ENCODE measurements at regions not wholly inside any gene's neighbourhood (a gene's known extent, or its start where the extent isn't known, plus 50 kb on each side); places are given as distances from the start of the nearest gene placed in this dataset.

DNA sequence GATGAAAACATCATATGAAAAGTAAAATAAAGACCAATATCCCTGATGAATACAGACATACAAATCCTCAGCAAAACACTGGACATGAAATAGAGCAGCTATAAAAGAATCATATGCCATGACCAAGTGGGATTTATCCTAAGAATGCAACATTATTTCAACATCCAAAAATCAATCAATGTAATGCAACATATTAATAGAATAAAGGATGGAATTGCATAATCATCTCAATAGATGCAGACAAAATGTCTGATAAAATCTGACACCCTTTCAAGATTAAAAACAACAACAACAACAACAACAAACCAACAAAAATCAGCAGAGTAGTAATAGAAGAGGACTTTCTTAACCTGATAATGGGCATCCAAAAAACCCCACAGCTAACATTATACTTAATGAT is 63.8 kb upstream of the IL1R1 start:
- Histone ChIP-seq H3K4me3 (no peak overlapping the region), H3K9me3 (no peaks in the 10 kb centered on the region), H3K27ac (no peak overlapping the region), H3K4me1 (peaks cover 9 to 44% of the 10 kb centered on the region in 2 donors), H3K27me3 (no peaks in the 10 kb centered on the region), H3K36me3 (no peaks in the 10 kb centered on the region)
- no peak for TF ChIP-seq CTCF (IDR thresholded peaks at IDR 0.05)
- intact Hi-C loops (cut with DNase I): no loop called here
- DNase-seq: no peak
- no peak for ATAC-seq

GRCh38 chr2:102080451-102081242 is 61.9 kb upstream of the IL1R1 start:
- intact Hi-C loops (cut with DNase I): no loop called here
- Histone ChIP-seq H3K4me1 (peaks cover 9 to 33% of the 10 kb centered on the region in 2 donors), H3K27ac (no peak overlapping the region), H3K9me3 (no peaks in the 10 kb centered on the region), H3K4me3 (no peak overlapping the region), H3K27me3 (no peaks in the 10 kb centered on the region), H3K36me3 (no peaks in the 10 kb centered on the region)
- DNase-seq (no peak), ATAC-seq (no peak)
- TF ChIP-seq CTCF (IDR thresholded peaks at IDR 0.05): no peak

DNA sequence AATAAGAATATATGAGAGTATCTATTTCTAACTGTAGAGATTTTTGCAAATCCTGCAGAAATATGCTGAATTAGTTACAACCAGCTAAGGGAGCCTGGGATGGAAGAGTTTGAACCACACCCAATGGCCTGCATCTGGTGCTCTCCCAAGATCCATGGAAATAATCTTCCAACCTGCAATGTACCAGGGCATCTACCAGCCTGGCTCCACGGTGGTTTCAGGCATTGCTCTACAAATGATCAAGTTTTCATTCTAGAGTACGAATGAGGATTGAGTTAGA is 61.4 kb upstream of the IL1R1 start:
- ATAC-seq (no peak), DNase-seq (no peak)
- H3K9me3 ChIP-seq: no peaks in the 10 kb centered on the region
- no peaks in the 10 kb centered on the region for H3K36me3 ChIP-seq
- H3K27ac ChIP-seq: no peak overlapping the region
- H3K4me3 ChIP-seq: no peak overlapping the region
- H3K27me3 ChIP-seq: no peaks in the 10 kb centered on the region
- TF ChIP-seq CTCF (IDR thresholded peaks at IDR 0.05): no peak
- H3K4me1 ChIP-seq: peaks cover 9 to 33% of the 10 kb centered on the region in 2 donors
- intact Hi-C loops (cut with DNase I): no loop called here

GRCh38 chr2:102081606-102082005 is 60.9 kb upstream of the IL1R1 start:
- DNase-seq (no peak), ATAC-seq (no peak)
- H3K4me3 ChIP-seq: no peak overlapping the region
- no peaks in the 10 kb centered on the region for H3K9me3 ChIP-seq
- no peaks in the 10 kb centered on the region for H3K36me3 ChIP-seq
- TF ChIP-seq CTCF (IDR thresholded peaks at IDR 0.05): no peak
- peaks cover 9 to 33% of the 10 kb centered on the region in 2 donors for H3K4me1 ChIP-seq
- intact Hi-C loops (cut with DNase I): no loop called here
- H3K27ac ChIP-seq: peak overlapping the region; percentile 71 to 84
- no peaks in the 10 kb centered on the region for H3K27me3 ChIP-seq

GRCh38 chr2:102082571-102083392 is 59.8 kb upstream of the IL1R1 start:
- DNase-seq (peak in 2 of 4 donors; percentile 78 to 88), ATAC-seq (peak; percentile 91)
- Histone ChIP-seq H3K4me3 (no peak overlapping the region), H3K4me1 (peaks cover 9 to 33% of the 10 kb centered on the region in 2 donors), H3K27ac (peak overlapping the region; percentile 71 to 84), H3K36me3 (no peaks in the 10 kb centered on the region), H3K27me3 (no peaks in the 10 kb centered on the region), H3K9me3 (no peaks in the 10 kb centered on the region)
- intact Hi-C loops (cut with DNase I): no loop called here
- no peak for TF ChIP-seq CTCF (IDR thresholded peaks at IDR 0.05)
